Mammary epithelial cell (primary cell): ENCODE measurements at regions not wholly inside any gene's neighbourhood (a gene's known extent, or its start where the extent isn't known, plus 50 kb on each side); places are given as distances from the start of the nearest gene placed in this dataset.

Experiments
- CTCF ChIP-seq, 2 donors: IDR thresholded peaks in 1 of 2; conservative IDR thresholded peaks in 1 of 2; 2 replicates each; pipeline ENCODE4 v1.5.1; 2011 to 2012; ENCODE audit warnings: inconsistent platforms in 2 of 2, low read length in 2 of 2, mild to moderate bottlenecking in 2 of 2, control low read depth in 1 of 2, low read depth in 1 of 2; ENCODE audit not compliant: insufficient read depth in 1 of 2; ENCODE audit errors: extremely low read depth in 1 of 2
- EZH2 ChIP-seq: IDR thresholded peaks from 2 replicates; pipeline ENCODE4 v1.6.1; 2012; ENCODE audit warnings: low read length, inconsistent platforms, borderline replicate concordance

DNA sequence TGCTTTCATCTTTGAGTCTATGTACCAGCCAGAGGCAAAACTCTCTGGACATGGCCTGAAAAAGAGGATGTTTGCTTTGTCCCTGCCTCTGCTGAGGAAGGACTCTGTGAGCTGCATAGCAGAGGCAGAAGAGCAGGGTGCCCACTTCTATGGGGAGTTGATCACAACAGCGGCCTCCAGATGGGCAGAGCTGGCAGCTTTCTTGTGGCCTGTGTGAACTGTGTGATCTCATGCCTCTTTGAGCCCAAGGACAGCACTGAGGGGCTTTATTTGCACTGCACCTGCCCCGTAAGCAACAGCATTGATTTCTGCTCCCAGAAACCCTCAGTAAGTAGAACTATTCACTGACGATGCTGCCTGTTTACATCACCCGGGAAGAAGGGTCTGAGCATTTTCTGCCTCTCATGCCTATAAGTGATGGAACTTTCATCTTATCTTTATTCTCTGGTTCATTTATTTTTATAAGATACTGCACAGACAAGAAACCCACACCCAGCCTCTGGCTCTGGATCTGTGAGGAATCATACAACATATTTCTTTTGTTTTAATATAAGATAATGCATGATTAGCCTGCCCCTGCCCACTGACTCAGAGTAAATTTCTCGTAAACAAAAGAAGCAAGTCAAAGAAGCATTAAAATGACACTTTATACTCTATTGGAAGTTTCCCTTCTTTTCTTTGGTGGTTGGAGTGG lies 244.2 kb upstream of the SOX21 start:
- TF ChIP-seq CTCF (conservative IDR thresholded peaks at IDR 0.05 in 1 of 2, IDR thresholded peaks at IDR 0.05 in 1 of 2; ENCODE audit: extremely low read depth in 1 of 2, insufficient read depth in 1 of 2, low read depth in 1 of 2, low read length in 2 of 2) (no peak), EZH2 (no peak)
